ENCODE measurements at regions not wholly inside any gene's neighbourhood (a gene's known extent, or its start where the extent isn't known, plus 50 kb on each side); places are given as distances from the start of the nearest gene placed in this dataset.

DNA sequence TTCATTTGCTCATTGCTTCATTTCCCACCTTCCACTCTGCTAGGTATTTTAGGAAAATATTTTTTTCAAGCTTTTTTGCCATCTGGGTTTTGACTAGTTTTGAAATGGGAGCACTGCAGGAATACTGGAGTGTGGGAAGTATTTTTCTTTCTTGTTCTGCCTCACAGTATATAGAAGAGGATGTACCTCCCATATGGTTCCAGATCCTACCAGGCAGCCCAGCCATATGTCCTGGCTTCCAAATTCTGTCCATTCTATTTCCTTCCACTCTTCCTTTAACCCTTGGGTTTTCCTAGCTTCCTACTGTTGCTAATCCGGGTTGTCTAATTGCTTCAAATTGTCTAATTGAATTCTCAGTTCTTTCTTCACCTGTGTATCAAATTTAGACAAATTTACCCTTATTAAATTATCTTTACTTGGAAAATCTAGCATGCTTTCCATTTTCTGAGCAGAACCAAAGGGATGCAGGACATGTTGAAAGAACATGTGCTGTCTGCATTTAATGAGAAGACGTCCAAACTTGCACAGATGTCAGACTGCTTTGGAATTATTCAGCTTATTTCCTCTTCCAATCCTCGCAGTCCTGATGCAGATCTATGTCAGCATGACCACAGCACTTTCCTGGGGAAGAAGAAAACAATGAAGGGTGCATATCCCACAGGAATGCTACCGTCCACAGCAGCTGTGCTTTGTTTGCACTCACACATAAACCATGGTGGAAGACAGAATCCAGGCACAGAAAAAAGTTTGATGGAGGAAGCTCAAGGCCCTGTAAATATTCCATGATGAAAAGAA is 1273.9 kb upstream of the MAP3K7 start:
- H3K9me3 ChIP-seq (replicated peaks; ENCODE audit: control insufficient read depth, insufficient read depth, low read length), result no peaks in the 10 kb centered on the region
- 13% methylated on average over 4 of the region's 4 CpGs for WGBS (ENCODE audit: insufficient coverage, insufficient replicate concordance, low lambda C conversion rate, missing lambda C conversion rate)
- no peaks in the 10 kb centered on the region for H3K36me3 ChIP-seq (ENCODE audit: control insufficient read depth in 2 of 2, insufficient read depth in 2 of 2, low read length in 1 of 2)
- ATAC-seq (no peak), DNase-seq (ENCODE audit: low read depth, low spot score) (no peak), FAIRE-seq (no peak)
- CTCF ChIA-PET, result interaction anchor here (1.1 to 1.4 kb wide), 2 partner anchors 19 to 30 kb away, joined by 3 to 4 read pairs; no protein-coding TSS in a partner anchor
- no TSS peak for BruUV-seq (replicated peaks)
- H3K4me1 ChIP-seq (ENCODE audit: control insufficient read depth, insufficient read depth, low read length), result no peaks in the 10 kb centered on the region
- POLR2A ChIA-PET, result no interaction called here
- H3K4me2 ChIP-seq (ENCODE audit: control insufficient read depth, insufficient read depth), result no peak overlapping the region
- H3K79me2 ChIP-seq (ENCODE audit: control insufficient read depth, insufficient read depth, low read length), result no peaks in the 10 kb centered on the region
- SMC1A ChIA-PET (ENCODE audit: uncharacterized antibody, unreplicated experiment), result interaction anchor here (0.7 to 1.2 kb wide), 4 partner anchors 18 to 296 kb away, joined by 3 to 5 read pairs (median 4); no protein-coding TSS in a partner anchor
- no peaks in the 10 kb centered on the region for H4K20me1 ChIP-seq (ENCODE audit: control insufficient read depth, insufficient read depth)
- H3K9ac ChIP-seq (ENCODE audit: control insufficient read depth, insufficient read depth, low read length), result no peak overlapping the region
- RAD21 ChIA-PET (ENCODE audit: unreplicated experiment), result interaction anchor here (0.7 to 1.0 kb wide), 2 partner anchors 10 to 37 kb away, joined by 3 read pairs; no protein-coding TSS in a partner anchor
- no peak overlapping the region for H3K27ac ChIP-seq (ENCODE audit: control insufficient read depth, insufficient read depth)
- intact Hi-C loops (cut with micrococcal nuclease; ENCODE audit: unreplicated experiment), result no loop called here
- no peak overlapping the region for H3K4me3 ChIP-seq
- H3K27me3 ChIP-seq (replicated peaks in 1 of 2; ENCODE audit: control insufficient read depth in 2 of 2, insufficient read depth in 2 of 2, low read length in 1 of 2), result no peaks in the 10 kb centered on the region
- no peak overlapping the region for H2AFZ ChIP-seq (ENCODE audit: control insufficient read depth, low read depth, low read length)
- in situ Hi-C loops (cut with MboI), result no loop called here
- TF ChIP-seq BMI1 (IDR thresholded peaks at IDR 0.05; ENCODE audit: borderline replicate concordance) (no peak), CEBPB (IDR thresholded peaks at IDR 0.05; ENCODE audit: borderline replicate concordance in 1 of 2, low read depth in 2 of 2, low read length in 2 of 2) (no peak), MXI1 (IDR thresholded peaks at IDR 0.05; ENCODE audit: low read depth, low read length) (no peak), LARP7 (IDR thresholded peaks at IDR 0.05) (no peak), ETV6 (conservative IDR thresholded peaks at IDR 0.05 in 1 of 2, IDR thresholded peaks at IDR 0.05 in 1 of 2; ENCODE audit: borderline replicate concordance in 1 of 2, low read depth in 1 of 2) (no peak), KAT2A (conservative IDR thresholded peaks at IDR 0.05; ENCODE audit: control insufficient read depth, low read depth, low read length) (no peak), CHD4 (IDR thresholded peaks at IDR 0.05) (no peak), FOXM1 (IDR thresholded peaks at IDR 0.05; ENCODE audit: low read depth, low read length) (no peak), HCFC1 (IDR thresholded peaks at IDR 0.05; ENCODE audit: low read length) (no peak), ZZZ3 (IDR thresholded peaks at IDR 0.05; ENCODE audit: control insufficient read depth, insufficient read length, low read depth) (no peak), TCF12 (IDR thresholded peaks at IDR 0.05; ENCODE audit: low read depth, low read length) (no peak), ZSCAN29 (IDR thresholded peaks at IDR 0.05) (no peak), MEF2B (IDR thresholded peaks at IDR 0.05; ENCODE audit: partially characterized antibody, poor library complexity, severe bottlenecking) (no peak), SMC3 (IDR thresholded peaks at IDR 0.05; ENCODE audit: borderline replicate concordance, low read length) (no peak)
- TF ChIP-seq, protein P1, sequence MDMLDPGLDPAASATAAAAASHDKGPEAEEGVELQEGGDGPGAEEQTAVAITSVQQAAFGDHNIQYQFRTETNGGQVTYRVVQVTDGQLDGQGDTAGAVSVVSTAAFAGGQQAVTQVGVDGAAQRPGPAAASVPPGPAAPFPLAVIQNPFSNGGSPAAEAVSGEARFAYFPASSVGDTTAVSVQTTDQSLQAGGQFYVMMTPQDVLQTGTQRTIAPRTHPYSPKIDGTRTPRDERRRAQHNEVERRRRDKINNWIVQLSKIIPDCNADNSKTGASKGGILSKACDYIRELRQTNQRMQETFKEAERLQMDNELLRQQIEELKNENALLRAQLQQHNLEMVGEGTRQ (IDR thresholded peaks at IDR 0.05; ENCODE audit: borderline replicate concordance, low read depth, low read length), result no peak
- TF ChIP-seq, protein P2, sequence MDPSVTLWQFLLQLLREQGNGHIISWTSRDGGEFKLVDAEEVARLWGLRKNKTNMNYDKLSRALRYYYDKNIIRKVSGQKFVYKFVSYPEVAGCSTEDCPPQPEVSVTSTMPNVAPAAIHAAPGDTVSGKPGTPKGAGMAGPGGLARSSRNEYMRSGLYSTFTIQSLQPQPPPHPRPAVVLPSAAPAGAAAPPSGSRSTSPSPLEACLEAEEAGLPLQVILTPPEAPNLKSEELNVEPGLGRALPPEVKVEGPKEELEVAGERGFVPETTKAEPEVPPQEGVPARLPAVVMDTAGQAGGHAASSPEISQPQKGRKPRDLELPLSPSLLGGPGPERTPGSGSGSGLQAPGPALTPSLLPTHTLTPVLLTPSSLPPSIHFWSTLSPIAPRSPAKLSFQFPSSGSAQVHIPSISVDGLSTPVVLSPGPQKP (IDR thresholded peaks at IDR 0.05; ENCODE audit: low read depth, low read length), result no peak
- TF ChIP-seq, protein P3, sequence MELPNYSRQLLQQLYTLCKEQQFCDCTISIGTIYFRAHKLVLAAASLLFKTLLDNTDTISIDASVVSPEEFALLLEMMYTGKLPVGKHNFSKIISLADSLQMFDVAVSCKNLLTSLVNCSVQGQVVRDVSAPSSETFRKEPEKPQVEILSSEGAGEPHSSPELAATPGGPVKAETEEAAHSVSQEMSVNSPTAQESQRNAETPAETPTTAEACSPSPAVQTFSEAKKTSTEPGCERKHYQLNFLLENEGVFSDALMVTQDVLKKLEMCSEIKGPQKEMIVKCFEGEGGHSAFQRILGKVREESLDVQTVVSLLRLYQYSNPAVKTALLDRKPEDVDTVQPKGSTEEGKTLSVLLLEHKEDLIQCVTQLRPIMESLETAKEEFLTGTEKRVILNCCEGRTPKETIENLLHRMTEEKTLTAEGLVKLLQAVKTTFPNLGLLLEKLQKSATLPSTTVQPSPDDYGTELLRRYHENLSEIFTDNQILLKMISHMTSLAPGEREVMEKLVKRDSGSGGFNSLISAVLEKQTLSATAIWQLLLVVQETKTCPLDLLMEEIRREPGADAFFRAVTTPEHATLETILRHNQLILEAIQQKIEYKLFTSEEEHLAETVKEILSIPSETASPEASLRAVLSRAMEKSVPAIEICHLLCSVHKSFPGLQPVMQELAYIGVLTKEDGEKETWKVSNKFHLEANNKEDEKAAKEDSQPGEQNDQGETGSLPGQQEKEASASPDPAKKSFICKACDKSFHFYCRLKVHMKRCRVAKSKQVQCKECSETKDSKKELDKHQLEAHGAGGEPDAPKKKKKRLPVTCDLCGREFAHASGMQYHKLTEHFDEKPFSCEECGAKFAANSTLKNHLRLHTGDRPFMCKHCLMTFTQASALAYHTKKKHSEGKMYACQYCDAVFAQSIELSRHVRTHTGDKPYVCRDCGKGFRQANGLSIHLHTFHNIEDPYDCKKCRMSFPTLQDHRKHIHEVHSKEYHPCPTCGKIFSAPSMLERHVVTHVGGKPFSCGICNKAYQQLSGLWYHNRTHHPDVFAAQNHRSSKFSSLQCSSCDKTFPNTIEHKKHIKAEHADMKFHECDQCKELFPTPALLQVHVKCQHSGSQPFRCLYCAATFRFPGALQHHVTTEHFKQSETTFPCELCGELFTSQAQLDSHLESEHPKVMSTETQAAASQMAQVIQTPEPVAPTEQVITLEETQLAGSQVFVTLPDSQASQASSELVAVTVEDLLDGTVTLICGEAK (IDR thresholded peaks at IDR 0.05; ENCODE audit: borderline replicate concordance), result no peak

Data from GM12878 (cell line).